ENCODE measurements at regions not wholly inside any gene's neighbourhood (a gene's known extent, or its start where the extent isn't known, plus 50 kb on each side); places are given as distances from the start of the nearest gene placed in this dataset.

GRCh38 chr20:53803492-53804155 is 210.0 kb upstream of the ZNF217 start:
- TF ChIP-seq LEF1 (IDR thresholded peaks at IDR 0.05; ENCODE audit: borderline replicate concordance) (no peak), NFRKB (IDR thresholded peaks at IDR 0.05) (no peak)
- POLR2A ChIA-PET: no interaction called here
- DNase-seq (ENCODE audit: extremely low spot score): no peak
- CTCF ChIA-PET: no interaction called here

- no peak for DNase-seq (ENCODE audit: extremely low spot score)
- ChIA-PET POLR2A (no interaction called here), CTCF (no interaction called here)
- no peak for TF ChIP-seq ZNF384 (IDR thresholded peaks at IDR 0.05)
- TF ChIP-seq LEF1 (IDR thresholded peaks at IDR 0.05; ENCODE audit: borderline replicate concordance): no peak
- no peak for TF ChIP-seq NFRKB (IDR thresholded peaks at IDR 0.05)
- no peak for TF ChIP-seq FOXK2 (IDR thresholded peaks at IDR 0.05)
- TF ChIP-seq L3MBTL2 (conservative IDR thresholded peaks at IDR 0.05): no peak
- no peak for TF ChIP-seq SP1 (IDR thresholded peaks at IDR 0.05)
Measured at GRCh38 chr20:53801609-53802370, 208.2 kb upstream of the ZNF217 start.

GRCh38 chr20:53800883-53801604 is 207.4 kb upstream of the ZNF217 start:
- POLR2A ChIA-PET: no interaction called here
- no peak for DNase-seq (ENCODE audit: extremely low spot score)
- CTCF ChIA-PET: no interaction called here
- TF ChIP-seq BHLHE40 (IDR thresholded peaks at IDR 0.05; ENCODE audit: borderline replicate concordance): no peak

- no peak for DNase-seq (ENCODE audit: extremely low spot score)
- TF ChIP-seq FOXK2 (IDR thresholded peaks at IDR 0.05): no peak
- TF ChIP-seq SP1 (IDR thresholded peaks at IDR 0.05): no peak
- TF ChIP-seq SUZ12 (IDR thresholded peaks at IDR 0.05): no peak
- TF ChIP-seq HDGF (IDR thresholded peaks at IDR 0.05; ENCODE audit: borderline replicate concordance): no peak
- no peak for TF ChIP-seq NFRKB (IDR thresholded peaks at IDR 0.05)
- no peak for TF ChIP-seq PKNOX1 (IDR thresholded peaks at IDR 0.05)
- no peak for TF ChIP-seq ARNT (IDR thresholded peaks at IDR 0.05)
- TF ChIP-seq LEF1 (IDR thresholded peaks at IDR 0.05; ENCODE audit: borderline replicate concordance): no peak
- no peak for TF ChIP-seq TARDBP (IDR thresholded peaks at IDR 0.05)
- TF ChIP-seq FOXA1 (IDR thresholded peaks at IDR 0.05): no peak
- TF ChIP-seq BHLHE40 (IDR thresholded peaks at IDR 0.05; ENCODE audit: borderline replicate concordance): no peak
- TF ChIP-seq L3MBTL2 (conservative IDR thresholded peaks at IDR 0.05): no peak
- TF ChIP-seq ELF4 (IDR thresholded peaks at IDR 0.05): no peak
- no peak for TF ChIP-seq ZNF384 (IDR thresholded peaks at IDR 0.05)
- TF ChIP-seq FOXM1 (IDR thresholded peaks at IDR 0.05; ENCODE audit: borderline replicate concordance): no peak
- no peak for TF ChIP-seq CTBP1 (IDR thresholded peaks at IDR 0.05; ENCODE audit: borderline replicate concordance)
- ChIA-PET POLR2A (no interaction called here), CTCF (no interaction called here)
Measured at GRCh38 chr20:53800418-53800817, 206.8 kb upstream of the ZNF217 start.

GRCh38 chr20:53797085-53797484 is 203.4 kb upstream of the ZNF217 start:
- CTCF ChIA-PET: no interaction called here
- no peak for TF ChIP-seq HDGF (IDR thresholded peaks at IDR 0.05; ENCODE audit: borderline replicate concordance)
- no peak for TF ChIP-seq ZNF384 (IDR thresholded peaks at IDR 0.05)
- TF ChIP-seq TARDBP (IDR thresholded peaks at IDR 0.05): no peak
- TF ChIP-seq NFRKB (IDR thresholded peaks at IDR 0.05): no peak
- TF ChIP-seq LEF1 (IDR thresholded peaks at IDR 0.05; ENCODE audit: borderline replicate concordance): no peak
- TF ChIP-seq ELF4 (IDR thresholded peaks at IDR 0.05): no peak
- TF ChIP-seq BHLHE40 (IDR thresholded peaks at IDR 0.05; ENCODE audit: borderline replicate concordance): no peak
- no peak for TF ChIP-seq SP1 (IDR thresholded peaks at IDR 0.05)
- TF ChIP-seq FOXM1 (IDR thresholded peaks at IDR 0.05; ENCODE audit: borderline replicate concordance): no peak
- TF ChIP-seq PKNOX1 (IDR thresholded peaks at IDR 0.05): no peak
- no peak for TF ChIP-seq FOXA1 (IDR thresholded peaks at IDR 0.05)
- TF ChIP-seq L3MBTL2 (conservative IDR thresholded peaks at IDR 0.05): no peak
- TF ChIP-seq FOXK2 (IDR thresholded peaks at IDR 0.05): no peak
- no peak for TF ChIP-seq ARNT (IDR thresholded peaks at IDR 0.05)
- TF ChIP-seq CTBP1 (IDR thresholded peaks at IDR 0.05; ENCODE audit: borderline replicate concordance): no peak
- TF ChIP-seq SUZ12 (IDR thresholded peaks at IDR 0.05): no peak
- POLR2A ChIA-PET: no interaction called here
- DNase-seq (ENCODE audit: extremely low spot score): no peak

GRCh38 chr20:53795170-53795569 is 201.5 kb upstream of the ZNF217 start:
- TF ChIP-seq FOXK2 (IDR thresholded peaks at IDR 0.05): no peak
- ChIA-PET CTCF (interaction anchor here (0.7 kb wide), 1 partner anchor 173 kb away, joined by 4 read pairs; no protein-coding TSS in a partner anchor), POLR2A (no interaction called here)
- DNase-seq (ENCODE audit: extremely low spot score): no peak

GRCh38 chr20:53794529-53795115 is 201.0 kb upstream of the ZNF217 start:
- TF ChIP-seq BHLHE40 (IDR thresholded peaks at IDR 0.05; ENCODE audit: borderline replicate concordance): no peak
- no peak for TF ChIP-seq HDGF (IDR thresholded peaks at IDR 0.05; ENCODE audit: borderline replicate concordance)
- TF ChIP-seq FOXM1 (IDR thresholded peaks at IDR 0.05; ENCODE audit: borderline replicate concordance): no peak
- no peak for TF ChIP-seq ZNF384 (IDR thresholded peaks at IDR 0.05)
- no peak for TF ChIP-seq PKNOX1 (IDR thresholded peaks at IDR 0.05)
- TF ChIP-seq SP1 (IDR thresholded peaks at IDR 0.05): no peak
- TF ChIP-seq NFRKB (IDR thresholded peaks at IDR 0.05): no peak
- no peak for TF ChIP-seq FOXK2 (IDR thresholded peaks at IDR 0.05)
- TF ChIP-seq LEF1 (IDR thresholded peaks at IDR 0.05; ENCODE audit: borderline replicate concordance): no peak
- TF ChIP-seq ARNT (IDR thresholded peaks at IDR 0.05): no peak
- no peak for TF ChIP-seq ELF4 (IDR thresholded peaks at IDR 0.05)
- TF ChIP-seq FOXA1 (IDR thresholded peaks at IDR 0.05): no peak
- no peak for TF ChIP-seq TARDBP (IDR thresholded peaks at IDR 0.05)
- no peak for TF ChIP-seq L3MBTL2 (conservative IDR thresholded peaks at IDR 0.05)
- no peak for DNase-seq (ENCODE audit: extremely low spot score)
- CTCF ChIA-PET: interaction anchor here (0.7 to 1.4 kb wide), 2 partner anchors 17 to 173 kb away, joined by 3 to 4 read pairs; no protein-coding TSS in a partner anchor
- POLR2A ChIA-PET: no interaction called here
